ENCODE measurements at regions not wholly inside any gene's neighbourhood (a gene's known extent, or its start where the extent isn't known, plus 50 kb on each side); places are given as distances from the start of the nearest gene placed in this dataset.

DNA sequence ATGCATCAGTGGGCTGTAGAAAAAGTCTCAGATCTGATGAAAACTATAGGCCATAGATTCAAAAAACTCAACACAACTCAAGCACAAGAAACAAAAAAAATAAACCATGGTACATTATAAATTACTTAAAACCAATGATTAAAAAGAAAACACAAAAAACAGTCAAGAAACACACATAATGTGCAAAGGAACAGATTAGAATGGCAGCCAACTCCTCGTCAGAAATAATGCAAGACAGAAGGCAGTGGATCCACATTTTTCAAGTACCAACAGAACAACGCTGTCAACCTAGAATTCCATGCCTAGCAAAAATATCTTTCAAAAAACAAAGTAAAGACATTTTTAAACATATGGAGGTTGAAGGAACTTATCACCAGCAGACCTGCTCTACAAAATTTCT lies 69.7 kb downstream of the PSMB1 start:
- Histone ChIP-seq H3K4me3 (no peak overlapping the region), H3K27ac (no peak overlapping the region), H3K36me3 (no peaks in the 10 kb centered on the region), H3K9me3 (no peaks in the 10 kb centered on the region), H3K27me3 (no peaks in the 10 kb centered on the region), H3K4me1 (no peaks in the 10 kb centered on the region)
- DNase-seq (ENCODE audit: low spot score in 2 of 2) = no peak
- TF ChIP-seq POLR2AphosphoS5 (IDR thresholded peaks at IDR 0.05) (no peak), POLR2A (IDR thresholded peaks at IDR 0.05) (no peak)
- TF ChIP-seq, protein P1, sequence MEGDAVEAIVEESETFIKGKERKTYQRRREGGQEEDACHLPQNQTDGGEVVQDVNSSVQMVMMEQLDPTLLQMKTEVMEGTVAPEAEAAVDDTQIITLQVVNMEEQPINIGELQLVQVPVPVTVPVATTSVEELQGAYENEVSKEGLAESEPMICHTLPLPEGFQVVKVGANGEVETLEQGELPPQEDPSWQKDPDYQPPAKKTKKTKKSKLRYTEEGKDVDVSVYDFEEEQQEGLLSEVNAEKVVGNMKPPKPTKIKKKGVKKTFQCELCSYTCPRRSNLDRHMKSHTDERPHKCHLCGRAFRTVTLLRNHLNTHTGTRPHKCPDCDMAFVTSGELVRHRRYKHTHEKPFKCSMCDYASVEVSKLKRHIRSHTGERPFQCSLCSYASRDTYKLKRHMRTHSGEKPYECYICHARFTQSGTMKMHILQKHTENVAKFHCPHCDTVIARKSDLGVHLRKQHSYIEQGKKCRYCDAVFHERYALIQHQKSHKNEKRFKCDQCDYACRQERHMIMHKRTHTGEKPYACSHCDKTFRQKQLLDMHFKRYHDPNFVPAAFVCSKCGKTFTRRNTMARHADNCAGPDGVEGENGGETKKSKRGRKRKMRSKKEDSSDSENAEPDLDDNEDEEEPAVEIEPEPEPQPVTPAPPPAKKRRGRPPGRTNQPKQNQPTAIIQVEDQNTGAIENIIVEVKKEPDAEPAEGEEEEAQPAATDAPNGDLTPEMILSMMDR (IDR thresholded peaks at IDR 0.05) = no peak
- intact Hi-C loops (cut with DNase I; ENCODE audit: low total_unique reads) = no loop called here

DNA sequence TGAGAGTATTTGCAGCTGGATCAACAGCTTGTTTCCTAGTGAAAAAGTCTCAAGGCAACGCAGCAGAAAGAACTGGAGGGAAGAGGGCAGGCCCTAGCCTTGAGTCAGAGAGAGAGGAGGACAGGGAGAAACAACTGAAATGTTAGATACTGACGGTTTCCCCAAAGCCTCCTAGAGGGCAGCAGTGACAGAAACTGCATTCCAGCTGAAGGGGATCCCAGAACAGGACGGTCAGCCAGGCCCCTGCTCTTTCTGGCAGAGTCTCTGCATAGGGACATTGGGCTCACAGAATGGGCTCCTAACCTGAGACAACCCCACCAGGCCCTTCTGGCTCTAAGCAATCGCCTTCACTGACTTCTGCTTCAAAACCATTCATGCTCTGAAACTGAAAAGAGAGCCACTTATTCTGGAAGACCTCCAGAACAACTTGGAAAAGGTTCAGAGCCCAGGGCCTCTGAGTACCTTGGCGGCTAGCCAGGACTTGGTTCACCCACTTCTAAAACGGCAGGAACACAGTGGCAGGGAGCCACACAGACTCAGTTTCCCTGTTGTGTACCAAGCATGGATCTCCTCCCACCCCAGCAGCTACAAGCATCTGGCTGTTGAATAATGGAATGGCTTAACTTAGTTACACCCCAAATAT lies 72.9 kb downstream of the PSMB1 start:
- no peak overlapping the region for H3K4me3 ChIP-seq
- H3K36me3 ChIP-seq = no peaks in the 10 kb centered on the region
- H3K9me3 ChIP-seq = no peaks in the 10 kb centered on the region
- no peaks in the 10 kb centered on the region for H3K27me3 ChIP-seq
- intact Hi-C loops (cut with DNase I; ENCODE audit: low total_unique reads) = no loop called here
- no peak for DNase-seq (ENCODE audit: low spot score in 2 of 2)
- no peaks in the 10 kb centered on the region for H3K4me1 ChIP-seq
- no peak overlapping the region for H3K27ac ChIP-seq
- TF ChIP-seq, protein P1 (IDR thresholded peaks at IDR 0.05) = no peak
- TF ChIP-seq POLR2AphosphoS5 (IDR thresholded peaks at IDR 0.05) (no peak), POLR2A (IDR thresholded peaks at IDR 0.05) (no peak)

DNA sequence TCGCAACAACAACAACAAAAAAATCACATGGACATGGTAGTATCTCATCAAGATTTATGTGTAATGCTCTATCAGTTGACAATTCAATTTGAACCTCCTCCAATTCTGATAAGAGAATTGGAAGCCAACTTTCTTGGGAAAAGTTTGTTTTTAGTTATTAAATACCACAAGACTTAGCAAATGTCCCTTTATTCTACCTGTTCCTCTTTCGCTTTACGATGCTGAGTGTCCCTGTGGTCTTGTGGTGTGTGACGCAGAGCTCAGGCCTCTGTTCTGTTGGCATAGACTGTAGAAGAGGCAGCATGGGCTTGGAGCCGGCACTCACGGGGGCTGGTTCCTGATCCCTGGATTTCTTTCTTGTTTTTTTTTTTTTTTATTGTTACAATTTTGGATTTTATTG lies 76.7 kb downstream of the PSMB1 start:
- H3K4me1 ChIP-seq = no peaks in the 10 kb centered on the region
- no peak overlapping the region for H3K4me3 ChIP-seq
- peaks cover 0 to 5% of the 10 kb centered on the region in 2 donors for H3K27me3 ChIP-seq
- TF ChIP-seq POLR2A (IDR thresholded peaks at IDR 0.05) = no peak
- TF ChIP-seq, protein P1 (IDR thresholded peaks at IDR 0.05) = no peak
- no peak for TF ChIP-seq POLR2AphosphoS5 (IDR thresholded peaks at IDR 0.05)
- no peaks in the 10 kb centered on the region for H3K9me3 ChIP-seq
- H3K27ac ChIP-seq = no peak overlapping the region
- intact Hi-C loops (cut with DNase I; ENCODE audit: low total_unique reads) = no loop called here
- no peak for DNase-seq (ENCODE audit: low spot score in 2 of 2)
- no peaks in the 10 kb centered on the region for H3K36me3 ChIP-seq

DNA sequence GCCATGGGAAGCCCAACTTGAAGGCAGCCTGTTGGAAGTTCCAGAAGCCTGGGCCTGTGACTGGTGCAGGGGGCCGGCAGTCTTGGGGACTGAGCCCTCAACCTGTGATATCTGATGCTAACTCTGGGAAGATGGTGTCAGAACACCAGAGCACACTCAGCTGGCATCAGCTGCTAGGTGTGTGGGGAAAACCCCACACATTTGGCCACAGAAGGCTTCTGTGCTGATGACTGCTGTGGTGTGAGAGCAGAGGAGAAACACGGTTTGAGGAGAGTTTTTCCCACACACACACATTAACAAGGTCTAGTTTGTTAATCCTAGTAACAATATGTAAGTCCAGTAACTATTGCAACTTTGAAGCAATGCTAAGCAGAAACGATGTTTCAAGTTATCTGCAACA lies 78.0 kb downstream of the PSMB1 start:
- TF ChIP-seq, protein P1 (IDR thresholded peaks at IDR 0.05) = no peak
- TF ChIP-seq POLR2AphosphoS5 (IDR thresholded peaks at IDR 0.05) (no peak), POLR2A (IDR thresholded peaks at IDR 0.05) (no peak)
- no peak overlapping the region for H3K4me3 ChIP-seq
- no peaks in the 10 kb centered on the region for H3K36me3 ChIP-seq
- intact Hi-C loops (cut with DNase I; ENCODE audit: low total_unique reads) = no loop called here
- peaks cover 0 to 5% of the 10 kb centered on the region in 2 donors for H3K27me3 ChIP-seq
- H3K9me3 ChIP-seq = no peaks in the 10 kb centered on the region
- no peak overlapping the region for H3K27ac ChIP-seq
- H3K4me1 ChIP-seq = no peaks in the 10 kb centered on the region
- DNase-seq (ENCODE audit: low spot score in 2 of 2) = no peak

GRCh38 chr6:170473801-170474200 lies 79.3 kb downstream of the PSMB1 start:
- Histone ChIP-seq H3K36me3 (no peaks in the 10 kb centered on the region), H3K4me3 (no peak overlapping the region), H3K9me3 (no peaks in the 10 kb centered on the region), H3K27me3 (peaks cover 0 to 5% of the 10 kb centered on the region in 2 donors), H3K27ac (no peak overlapping the region), H3K4me1 (no peaks in the 10 kb centered on the region)
- DNase-seq (ENCODE audit: low spot score in 2 of 2) = no peak
- TF ChIP-seq POLR2A (IDR thresholded peaks at IDR 0.05) (no peak), POLR2AphosphoS5 (IDR thresholded peaks at IDR 0.05) (no peak)
- TF ChIP-seq, protein P1 (IDR thresholded peaks at IDR 0.05) = no peak
- intact Hi-C loops (cut with DNase I; ENCODE audit: low total_unique reads) = no loop called here
